ENCODE measurements at regions not wholly inside any gene's neighbourhood (a gene's known extent, or its start where the extent isn't known, plus 50 kb on each side); places are given as distances from the start of the nearest gene placed in this dataset.

GRCh38 chr10:33390046-33390445, 55.6 kb upstream of the NRP1 start:
- no peaks in the 10 kb centered on the region for H3K36me3 ChIP-seq
- H3K4me3 ChIP-seq, result no peak overlapping the region
- H3K4me1 ChIP-seq, result no peaks in the 10 kb centered on the region
- TF ChIP-seq CTCF (IDR thresholded peaks at IDR 0.05) (no peak), EP300 (IDR thresholded peaks at IDR 0.05) (no peak), POLR2AphosphoS5 (IDR thresholded peaks at IDR 0.05) (no peak), POLR2A (IDR thresholded peaks at IDR 0.05) (no peak)
- 88 to 91% methylated on average over 1 to 2 of the region's 5 CpGs for WGBS, 2 donors (ENCODE audit: low coverage in 1 of 2)
- no peaks in the 10 kb centered on the region for H3K9me3 ChIP-seq
- no peak for ATAC-seq
- no peak overlapping the region for H3K27ac ChIP-seq
- H3K27me3 ChIP-seq, result no peaks in the 10 kb centered on the region

GRCh38 chr10:33388785-33389184, 54.3 kb upstream of the NRP1 start:
- no peaks in the 10 kb centered on the region for H3K36me3 ChIP-seq
- no peak overlapping the region for H3K4me3 ChIP-seq
- TF ChIP-seq EP300 (IDR thresholded peaks at IDR 0.05) (no peak), POLR2AphosphoS5 (IDR thresholded peaks at IDR 0.05) (no peak), CTCF (IDR thresholded peaks at IDR 0.05) (no peak), POLR2A (IDR thresholded peaks at IDR 0.05) (no peak)
- WGBS, 2 donors (ENCODE audit: low coverage in 1 of 2), result 80 to 81% methylated on average over 3 to 4 of the region's 4 CpGs
- no peaks in the 10 kb centered on the region for H3K4me1 ChIP-seq
- H3K27me3 ChIP-seq, result no peaks in the 10 kb centered on the region
- H3K27ac ChIP-seq, result no peak overlapping the region
- ATAC-seq, result no peak
- no peaks in the 10 kb centered on the region for H3K9me3 ChIP-seq

- H3K9me3 ChIP-seq, result no peaks in the 10 kb centered on the region
- H3K4me1 ChIP-seq, result peaks cover 0 to 3% (median 0%) of the 10 kb centered on the region in 3 donors
- no peak for TF ChIP-seq EP300 (IDR thresholded peaks at IDR 0.05)
- no peak for TF ChIP-seq POLR2AphosphoS5 (IDR thresholded peaks at IDR 0.05)
- no peak for TF ChIP-seq POLR2A (IDR thresholded peaks at IDR 0.05)
- no peak for TF ChIP-seq CTCF (IDR thresholded peaks at IDR 0.05)
- no peak overlapping the region for H3K4me3 ChIP-seq
- H3K27me3 ChIP-seq, result no peaks in the 10 kb centered on the region
- WGBS, 2 donors (ENCODE audit: low coverage in 1 of 2), result 45 to 89% methylated on average over 1 of the region's 1 CpG
- ATAC-seq, result no peak
- no peak overlapping the region for H3K27ac ChIP-seq
- no peaks in the 10 kb centered on the region for H3K36me3 ChIP-seq
Observed at GRCh38 chr10:33388382-33388781, 53.9 kb upstream of the NRP1 start.

GRCh38 chr10:33387720-33388119, 53.3 kb upstream of the NRP1 start:
- no peaks in the 10 kb centered on the region for H3K27me3 ChIP-seq
- WGBS, 2 donors (ENCODE audit: low coverage in 1 of 2), result 100% methylated on average over 2 to 5 of the region's 5 CpGs
- no peaks in the 10 kb centered on the region for H3K9me3 ChIP-seq
- H3K4me1 ChIP-seq, result peaks cover 0 to 4% (median 0%) of the 10 kb centered on the region in 3 donors
- no peak for TF ChIP-seq EP300 (IDR thresholded peaks at IDR 0.05)
- no peak for TF ChIP-seq POLR2AphosphoS5 (IDR thresholded peaks at IDR 0.05)
- no peak for TF ChIP-seq CTCF (IDR thresholded peaks at IDR 0.05)
- no peak for ATAC-seq
- no peaks in the 10 kb centered on the region for H3K36me3 ChIP-seq
- H3K4me3 ChIP-seq, result no peak overlapping the region
- no peak overlapping the region for H3K27ac ChIP-seq

- Histone ChIP-seq H3K27ac (no peak overlapping the region), H3K4me3 (no peak overlapping the region), H3K4me1 (peaks cover 0 to 12% (median 0%) of the 10 kb centered on the region in 3 donors), H3K9me3 (no peaks in the 10 kb centered on the region), H3K36me3 (no peaks in the 10 kb centered on the region), H3K27me3 (no peaks in the 10 kb centered on the region)
- TF ChIP-seq POLR2A (IDR thresholded peaks at IDR 0.05), result no peak
- TF ChIP-seq EP300 (IDR thresholded peaks at IDR 0.05), result no peak
- no peak for TF ChIP-seq CTCF (IDR thresholded peaks at IDR 0.05)
- TF ChIP-seq POLR2AphosphoS5 (IDR thresholded peaks at IDR 0.05), result no peak
- no peak for ATAC-seq
- WGBS, 2 donors (ENCODE audit: low coverage in 1 of 2), result 62 to 90% methylated on average over 2 of the region's 2 CpGs
Observed at GRCh38 chr10:33386926-33387325, 52.5 kb upstream of the NRP1 start.
